MCF 10A (cell line): ENCODE measurements at regions not wholly inside any gene's neighbourhood (a gene's known extent, or its start where the extent isn't known, plus 50 kb on each side); places are given as distances from the start of the nearest gene placed in this dataset.

Experiments
- BruUV-seq: library from RNA; stranded (reverse); fragments of 400-500 nt; replicated peaks from 2 replicates; lab custom pipeline; 2021; lab: Mats Ljungman, UMichigan
- CTCF ChIA-PET: fragments of 300-600 bp; sonication (Branson Sonifier 250); formaldehyde crosslinking; extraction: SDS; loops from one replicate; lab custom pipeline; 2021; ENCODE audit warnings: antibody characterized with exemption, inconsistent platforms; lab: Yijun Ruan, JAX
- POLR2A ChIA-PET: fragments of 300-600, 350-650 bp; sonication (Branson Sonifier 250); formaldehyde crosslinking; extraction: SDS; loops from one replicate; lab custom pipeline; 2020; ENCODE audit warnings: antibody characterized with exemption, inconsistent platforms; lab: Yijun Ruan, JAX
- DNase-seq: peaks from one replicate; pipeline ENCODE4 v3.0.0-alpha.2; 2018; ENCODE audit not compliant: unreplicated experiment
- H3K27ac Mint-ChIP-seq: one replicate; pipeline ENCODE4 v1.8.0; 2022; ENCODE audit warnings: mild to moderate bottlenecking, low read depth, mixed read lengths; ENCODE audit not compliant: unreplicated experiment
- H3K27me3 Mint-ChIP-seq: one replicate; pipeline ENCODE4 v1.8.0; 2022; ENCODE audit warnings: mixed read lengths; ENCODE audit not compliant: insufficient read depth, unreplicated experiment
- H3K36me3 Mint-ChIP-seq: one replicate; pipeline ENCODE4 v1.8.0; 2022; ENCODE audit warnings: mild to moderate bottlenecking, moderate library complexity, mixed read lengths; ENCODE audit not compliant: insufficient read depth, unreplicated experiment
- H3K4me1 Mint-ChIP-seq: one replicate; pipeline ENCODE4 v1.8.0; 2022; ENCODE audit warnings: mixed read lengths; ENCODE audit not compliant: insufficient read depth, unreplicated experiment
- H3K4me3 Mint-ChIP-seq: one replicate; pipeline ENCODE4 v1.8.0; 2022; ENCODE audit warnings: mild to moderate bottlenecking, moderate library complexity, mixed read lengths; ENCODE audit not compliant: unreplicated experiment
- H3K9me3 Mint-ChIP-seq: one replicate; pipeline ENCODE4 v1.8.0; 2022; ENCODE audit warnings: mixed read lengths; ENCODE audit not compliant: unreplicated experiment
- CTCF ChIP-seq: fragments of 200-600 bp; IDR thresholded peaks from one replicate; pipeline ENCODE4 v1.8.0; 2022; ENCODE audit warnings: antibody characterized with exemption, mild to moderate bottlenecking; ENCODE audit not compliant: unreplicated experiment
- intact Hi-C: fragments of 100-400 bp; cut with micrococcal nuclease; formaldehyde crosslinking; loops from 2 replicates; pipeline ENCODE4 v1.14.1; 2022

GRCh38 chr9:1152171-1152570, 102.0 kb downstream of the DMRT2 start:
- Mint-ChIP-seq H3K36me3 (no peaks in the 10 kb centered on the region), H3K4me3 (no peak overlapping the region), H3K27me3 (no peaks in the 10 kb centered on the region), H3K4me1 (peaks cover 7% of the 10 kb centered on the region), H3K9me3 (no peaks in the 10 kb centered on the region), H3K27ac (no peak overlapping the region)
- no peak for TF ChIP-seq CTCF
- intact Hi-C loops: no loop called here
- no peak for DNase-seq
- ChIA-PET POLR2A (no interaction called here), CTCF (no interaction called here)
- BruUV-seq: no TSS peak

- intact Hi-C loops: no loop called here
- Mint-ChIP-seq H3K27ac (no peak overlapping the region), H3K4me3 (no peak overlapping the region), H3K4me1 (peaks cover 7% of the 10 kb centered on the region), H3K9me3 (no peaks in the 10 kb centered on the region), H3K36me3 (no peaks in the 10 kb centered on the region), H3K27me3 (no peaks in the 10 kb centered on the region)
- POLR2A ChIA-PET: no interaction called here
- no peak for DNase-seq
- CTCF ChIA-PET: no interaction called here
- BruUV-seq: no TSS peak
- TF ChIP-seq CTCF: no peak
Observed at GRCh38 chr9:1154739-1155138, 104.6 kb downstream of the DMRT2 start.

GRCh38 chr9:1155602-1156001, 105.4 kb downstream of the DMRT2 start:
- H3K27ac Mint-ChIP-seq: no peak overlapping the region
- no peaks in the 10 kb centered on the region for H3K27me3 Mint-ChIP-seq

GRCh38 chr9:1156794-1157550, 106.8 kb downstream of the DMRT2 start:
- no peaks in the 10 kb centered on the region for H3K27me3 Mint-ChIP-seq
- intact Hi-C loops: no loop called here
- H3K4me3 Mint-ChIP-seq: no peak overlapping the region
- no peak for TF ChIP-seq CTCF
- H3K4me1 Mint-ChIP-seq: peaks cover 7% of the 10 kb centered on the region
- no peak for DNase-seq
- no peaks in the 10 kb centered on the region for H3K36me3 Mint-ChIP-seq
- CTCF ChIA-PET: interaction anchor here (0.5 kb wide), 1 partner anchor 25 kb away, joined by 3 read pairs; no protein-coding TSS in a partner anchor
- no TSS peak for BruUV-seq
- H3K9me3 Mint-ChIP-seq: no peaks in the 10 kb centered on the region
- POLR2A ChIA-PET: no interaction called here
- no peak overlapping the region for H3K27ac Mint-ChIP-seq

More at GRCh38 chr9:1155602-1156001, 105.4 kb downstream of the DMRT2 start:
- DNase-seq: no peak
- Mint-ChIP-seq H3K9me3 (no peaks in the 10 kb centered on the region), H3K4me1 (peaks cover 7% of the 10 kb centered on the region), H3K36me3 (no peaks in the 10 kb centered on the region), H3K4me3 (no peak overlapping the region)
- intact Hi-C loops: no loop called here
- BruUV-seq: no TSS peak
- no peak for TF ChIP-seq CTCF
- POLR2A ChIA-PET: no interaction called here
- CTCF ChIA-PET: no interaction called here
